ENCODE measurements at regions not wholly inside any gene's neighbourhood (a gene's known extent, or its start where the extent isn't known, plus 50 kb on each side); places are given as distances from the start of the nearest gene placed in this dataset.

GRCh38 chr13:37353911-37354310, 244.7 kb downstream of the POSTN start:
- no peak overlapping the region for H3K27ac Mint-ChIP-seq
- H3K9me3 Mint-ChIP-seq = no peaks in the 10 kb centered on the region
- H3K4me1 Mint-ChIP-seq = no peaks in the 10 kb centered on the region
- no peaks in the 10 kb centered on the region for H3K36me3 Mint-ChIP-seq (ENCODE audit: low read depth)
- intact Hi-C loops (cut with micrococcal nuclease) = no loop called here
- no peak overlapping the region for H3K4me3 Mint-ChIP-seq
- DNase-seq = no peak
- H3K27me3 Mint-ChIP-seq = no peaks in the 10 kb centered on the region

GRCh38 chr13:37351211-37351610, 245.7 kb upstream of the CSNK1A1L start:
- DNase-seq = no peak
- Mint-ChIP-seq H3K27ac (no peak overlapping the region), H3K27me3 (no peaks in the 10 kb centered on the region), H3K4me3 (no peak overlapping the region), H3K4me1 (no peaks in the 10 kb centered on the region), H3K9me3 (no peaks in the 10 kb centered on the region), H3K36me3 (ENCODE audit: low read depth) (no peaks in the 10 kb centered on the region)
- intact Hi-C loops (cut with micrococcal nuclease) = no loop called here

- no peak for DNase-seq
- intact Hi-C loops (cut with micrococcal nuclease) = no loop called here
- H3K4me1 Mint-ChIP-seq = no peaks in the 10 kb centered on the region
- no peak overlapping the region for H3K27ac Mint-ChIP-seq
- H3K4me3 Mint-ChIP-seq = no peak overlapping the region
- no peaks in the 10 kb centered on the region for H3K27me3 Mint-ChIP-seq
- H3K36me3 Mint-ChIP-seq (ENCODE audit: low read depth) = no peaks in the 10 kb centered on the region
- no peaks in the 10 kb centered on the region for H3K9me3 Mint-ChIP-seq
These were observed 244.5 kb upstream of the CSNK1A1L start for GRCh38 chr13:37349916-37350315.

GRCh38 chr13:37348916-37349643, 243.6 kb upstream of the CSNK1A1L start:
- H3K27me3 Mint-ChIP-seq = no peaks in the 10 kb centered on the region
- no peak overlapping the region for H3K27ac Mint-ChIP-seq
- DNase-seq = no peak
- H3K36me3 Mint-ChIP-seq (ENCODE audit: low read depth) = no peaks in the 10 kb centered on the region
- no peak overlapping the region for H3K4me3 Mint-ChIP-seq
- H3K4me1 Mint-ChIP-seq = no peaks in the 10 kb centered on the region
- intact Hi-C loops (cut with micrococcal nuclease) = no loop called here
- H3K9me3 Mint-ChIP-seq = no peaks in the 10 kb centered on the region

GRCh38 chr13:37345869-37346268, 240.4 kb upstream of the CSNK1A1L start:
- H3K9me3 Mint-ChIP-seq = no peaks in the 10 kb centered on the region
- DNase-seq = no peak
- H3K27ac Mint-ChIP-seq = no peak overlapping the region
- H3K4me3 Mint-ChIP-seq = no peak overlapping the region
- H3K36me3 Mint-ChIP-seq (ENCODE audit: low read depth) = no peaks in the 10 kb centered on the region
- no peaks in the 10 kb centered on the region for H3K27me3 Mint-ChIP-seq
- intact Hi-C loops (cut with micrococcal nuclease) = no loop called here
- H3K4me1 Mint-ChIP-seq = no peaks in the 10 kb centered on the region

- no peaks in the 10 kb centered on the region for H3K9me3 Mint-ChIP-seq
- intact Hi-C loops (cut with micrococcal nuclease) = no loop called here
- H3K36me3 Mint-ChIP-seq (ENCODE audit: low read depth) = no peaks in the 10 kb centered on the region
- H3K4me3 Mint-ChIP-seq = no peak overlapping the region
- no peaks in the 10 kb centered on the region for H3K27me3 Mint-ChIP-seq
- DNase-seq = no peak
- no peak overlapping the region for H3K27ac Mint-ChIP-seq
- no peaks in the 10 kb centered on the region for H3K4me1 Mint-ChIP-seq
These were observed 239.9 kb upstream of the CSNK1A1L start for GRCh38 chr13:37345391-37345790.

- intact Hi-C loops (cut with micrococcal nuclease) = no loop called here
These were observed 238.6 kb upstream of the CSNK1A1L start for GRCh38 chr13:37344056-37344455.

GRCh38 chr13:37342205-37342604, 236.7 kb upstream of the CSNK1A1L start:
- no peaks in the 10 kb centered on the region for H3K27me3 Mint-ChIP-seq
- no peaks in the 10 kb centered on the region for H3K9me3 Mint-ChIP-seq
- intact Hi-C loops (cut with micrococcal nuclease) = no loop called here
- no peak overlapping the region for H3K27ac Mint-ChIP-seq
- H3K36me3 Mint-ChIP-seq (ENCODE audit: low read depth) = no peaks in the 10 kb centered on the region
- no peaks in the 10 kb centered on the region for H3K4me1 Mint-ChIP-seq
- DNase-seq = no peak
- no peak overlapping the region for H3K4me3 Mint-ChIP-seq

More at GRCh38 chr13:37344056-37344455, 238.6 kb upstream of the CSNK1A1L start:
- H3K27me3 Mint-ChIP-seq = no peaks in the 10 kb centered on the region
- H3K27ac Mint-ChIP-seq = no peak overlapping the region
- no peak for DNase-seq
- no peaks in the 10 kb centered on the region for H3K4me1 Mint-ChIP-seq
- no peaks in the 10 kb centered on the region for H3K9me3 Mint-ChIP-seq
- H3K36me3 Mint-ChIP-seq (ENCODE audit: low read depth) = no peaks in the 10 kb centered on the region
- H3K4me3 Mint-ChIP-seq = no peak overlapping the region

GRCh38 chr13:37340901-37341670, 235.6 kb upstream of the CSNK1A1L start:
- Mint-ChIP-seq H3K27me3 (no peaks in the 10 kb centered on the region), H3K27ac (no peak overlapping the region), H3K36me3 (ENCODE audit: low read depth) (no peaks in the 10 kb centered on the region), H3K9me3 (no peaks in the 10 kb centered on the region), H3K4me1 (no peaks in the 10 kb centered on the region), H3K4me3 (no peak overlapping the region)
- intact Hi-C loops (cut with micrococcal nuclease) = no loop called here
- DNase-seq = no peak

GRCh38 chr13:37339386-37339735, 233.9 kb upstream of the CSNK1A1L start:
- H3K4me1 Mint-ChIP-seq = no peaks in the 10 kb centered on the region
- H3K36me3 Mint-ChIP-seq (ENCODE audit: low read depth) = no peaks in the 10 kb centered on the region
- no peak overlapping the region for H3K27ac Mint-ChIP-seq
- no peaks in the 10 kb centered on the region for H3K27me3 Mint-ChIP-seq
- no peaks in the 10 kb centered on the region for H3K9me3 Mint-ChIP-seq
- intact Hi-C loops (cut with micrococcal nuclease) = no loop called here
- no peak for DNase-seq
- H3K4me3 Mint-ChIP-seq = no peak overlapping the region

- intact Hi-C loops (cut with micrococcal nuclease) = no loop called here
- H3K4me3 Mint-ChIP-seq = no peak overlapping the region
- H3K27me3 Mint-ChIP-seq = no peaks in the 10 kb centered on the region
- no peak for DNase-seq
- H3K4me1 Mint-ChIP-seq = no peaks in the 10 kb centered on the region
- no peak overlapping the region for H3K27ac Mint-ChIP-seq
- no peaks in the 10 kb centered on the region for H3K9me3 Mint-ChIP-seq
- no peaks in the 10 kb centered on the region for H3K36me3 Mint-ChIP-seq (ENCODE audit: low read depth)
These were observed 233.4 kb upstream of the CSNK1A1L start for GRCh38 chr13:37338726-37339385.

- DNase-seq = no peak
- no peaks in the 10 kb centered on the region for H3K27me3 Mint-ChIP-seq
- no peaks in the 10 kb centered on the region for H3K36me3 Mint-ChIP-seq (ENCODE audit: low read depth)
- H3K9me3 Mint-ChIP-seq = no peaks in the 10 kb centered on the region
- intact Hi-C loops (cut with micrococcal nuclease) = no loop called here
- no peak overlapping the region for H3K4me3 Mint-ChIP-seq
- H3K4me1 Mint-ChIP-seq = no peaks in the 10 kb centered on the region
- no peak overlapping the region for H3K27ac Mint-ChIP-seq
These were observed 220.9 kb upstream of the CSNK1A1L start for GRCh38 chr13:37326334-37326733.

- Mint-ChIP-seq H3K27me3 (no peaks in the 10 kb centered on the region), H3K9me3 (peaks cover 10% of the 10 kb centered on the region), H3K4me1 (no peaks in the 10 kb centered on the region), H3K4me3 (no peak overlapping the region), H3K27ac (no peak overlapping the region), H3K36me3 (ENCODE audit: low read depth) (no peaks in the 10 kb centered on the region)
- intact Hi-C loops (cut with micrococcal nuclease) = no loop called here
- no peak for DNase-seq
These were observed 213.6 kb upstream of the CSNK1A1L start for GRCh38 chr13:37319031-37319443.

- H3K9me3 Mint-ChIP-seq = peaks cover 10% of the 10 kb centered on the region
- H3K4me3 Mint-ChIP-seq = no peak overlapping the region
- intact Hi-C loops (cut with micrococcal nuclease) = no loop called here
- no peak for DNase-seq
- H3K36me3 Mint-ChIP-seq (ENCODE audit: low read depth) = no peaks in the 10 kb centered on the region
- no peaks in the 10 kb centered on the region for H3K4me1 Mint-ChIP-seq
- H3K27ac Mint-ChIP-seq = no peak overlapping the region
- no peaks in the 10 kb centered on the region for H3K27me3 Mint-ChIP-seq
These were observed 211.5 kb upstream of the CSNK1A1L start for GRCh38 chr13:37316935-37317334.
